ENCODE measurements at regions not wholly inside any gene's neighbourhood (a gene's known extent, or its start where the extent isn't known, plus 50 kb on each side); places are given as distances from the start of the nearest gene placed in this dataset.

DNA sequence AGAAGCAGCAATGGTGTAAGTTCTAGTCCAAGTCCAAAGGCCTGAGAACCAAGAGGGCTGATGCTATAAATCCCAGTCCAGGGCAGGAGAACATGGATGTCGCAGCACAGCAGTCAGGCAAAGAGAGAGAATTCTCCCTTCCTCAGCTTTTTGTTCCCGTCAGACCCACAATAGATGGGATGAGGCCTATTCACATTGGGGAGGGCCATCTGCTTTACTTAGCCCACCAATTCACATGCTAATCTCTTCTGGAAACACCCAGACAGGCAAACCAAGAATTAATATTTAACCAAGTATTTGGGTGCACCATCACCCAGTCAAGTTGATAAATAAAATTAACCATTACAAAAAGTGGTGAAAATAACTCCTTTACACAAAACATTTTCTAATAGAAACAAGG lies 511.7 kb upstream of the UBE2E2 start:
- TF ChIP-seq, protein P1, sequence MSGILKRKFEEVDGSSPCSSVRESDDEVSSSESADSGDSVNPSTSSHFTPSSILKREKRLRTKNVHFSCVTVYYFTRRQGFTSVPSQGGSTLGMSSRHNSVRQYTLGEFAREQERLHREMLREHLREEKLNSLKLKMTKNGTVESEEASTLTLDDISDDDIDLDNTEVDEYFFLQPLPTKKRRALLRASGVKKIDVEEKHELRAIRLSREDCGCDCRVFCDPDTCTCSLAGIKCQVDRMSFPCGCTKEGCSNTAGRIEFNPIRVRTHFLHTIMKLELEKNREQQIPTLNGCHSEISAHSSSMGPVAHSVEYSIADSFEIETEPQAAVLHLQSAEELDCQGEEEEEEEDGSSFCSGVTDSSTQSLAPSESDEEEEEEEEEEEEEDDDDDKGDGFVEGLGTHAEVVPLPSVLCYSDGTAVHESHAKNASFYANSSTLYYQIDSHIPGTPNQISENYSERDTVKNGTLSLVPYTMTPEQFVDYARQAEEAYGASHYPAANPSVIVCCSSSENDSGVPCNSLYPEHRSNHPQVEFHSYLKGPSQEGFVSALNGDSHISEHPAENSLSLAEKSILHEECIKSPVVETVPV (CRISPR knock-in tag; IDR thresholded peaks at IDR 0.05), result no peak
- TF ChIP-seq PPARA (CRISPR knock-in tag; IDR thresholded peaks at IDR 0.05; ENCODE audit: borderline replicate concordance) (no peak), ZC3H10 (CRISPR knock-in tag; IDR thresholded peaks at IDR 0.05) (no peak), ESRRG (CRISPR knock-in tag; IDR thresholded peaks at IDR 0.05) (no peak), RARB (CRISPR knock-in tag; IDR thresholded peaks at IDR 0.05) (no peak), TCF4 (CRISPR knock-in tag; IDR thresholded peaks at IDR 0.05; ENCODE audit: borderline replicate concordance) (no peak), BACH2 (CRISPR knock-in tag; IDR thresholded peaks at IDR 0.05; ENCODE audit: borderline replicate concordance) (no peak), ZNF70 (CRISPR knock-in tag; IDR thresholded peaks at IDR 0.05) (no peak), ZNF8 (CRISPR knock-in tag; IDR thresholded peaks at IDR 0.05) (no peak), GLIS3 (CRISPR knock-in tag; IDR thresholded peaks at IDR 0.05) (no peak), SNAI2 (CRISPR knock-in tag; IDR thresholded peaks at IDR 0.05) (no peak), TSHZ2 (CRISPR knock-in tag; IDR thresholded peaks at IDR 0.05) (no peak), ISL1 (CRISPR knock-in tag; IDR thresholded peaks at IDR 0.05) (no peak), CSDC2 (CRISPR knock-in tag; IDR thresholded peaks at IDR 0.05) (no peak)
- no peak for ATAC-seq

DNA sequence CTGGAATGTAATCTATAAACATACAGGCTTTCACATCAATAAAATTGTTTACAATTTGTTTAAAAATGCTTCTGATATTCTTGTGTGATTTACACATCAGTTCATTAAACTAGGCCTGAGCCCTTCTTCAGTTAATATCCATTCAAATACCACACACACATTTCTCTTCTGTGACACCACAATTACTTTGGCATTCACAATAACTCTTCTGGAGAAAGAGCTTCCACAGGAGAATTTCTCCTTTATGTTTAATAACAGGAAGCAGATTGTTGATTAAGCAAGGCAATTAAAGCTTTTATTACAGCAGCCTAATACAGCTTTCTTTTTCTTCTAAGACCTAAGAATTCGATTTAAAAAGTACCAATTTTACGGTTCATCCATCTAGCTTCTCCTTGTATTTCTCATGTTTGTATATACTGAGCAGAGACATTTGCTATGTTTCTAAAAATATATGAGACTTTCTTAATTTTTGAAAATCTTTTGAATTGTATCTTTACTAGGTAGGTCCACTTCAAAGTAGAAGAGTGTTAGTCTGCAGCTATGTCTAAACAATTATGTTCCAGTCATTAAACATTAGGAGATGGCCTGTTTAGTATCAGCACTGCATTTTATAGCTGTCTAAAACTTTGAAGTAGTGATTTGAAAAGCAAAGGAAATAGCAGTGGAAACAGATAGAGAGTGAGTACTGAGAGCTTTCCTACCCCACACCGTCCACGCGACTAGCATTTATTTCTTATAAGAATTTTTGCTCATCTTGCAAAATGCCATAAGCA lies 511.1 kb upstream of the UBE2E2 start:
- TF ChIP-seq TCF4 (CRISPR knock-in tag; IDR thresholded peaks at IDR 0.05; ENCODE audit: borderline replicate concordance), result no peak
- TF ChIP-seq ZNF70 (CRISPR knock-in tag; IDR thresholded peaks at IDR 0.05), result no peak
- no peak for TF ChIP-seq RARB (CRISPR knock-in tag; IDR thresholded peaks at IDR 0.05)
- no peak for TF ChIP-seq ZC3H10 (CRISPR knock-in tag; IDR thresholded peaks at IDR 0.05)
- no peak for TF ChIP-seq TOX (CRISPR knock-in tag; IDR thresholded peaks at IDR 0.05; ENCODE audit: borderline replicate concordance)
- TF ChIP-seq PPARA (CRISPR knock-in tag; IDR thresholded peaks at IDR 0.05; ENCODE audit: borderline replicate concordance), result no peak
- no peak for TF ChIP-seq GLIS3 (CRISPR knock-in tag; IDR thresholded peaks at IDR 0.05)
- TF ChIP-seq ZNF565 (CRISPR knock-in tag; conservative IDR thresholded peaks at IDR 0.05; ENCODE audit: low read depth), result no peak
- TF ChIP-seq CSDC2 (CRISPR knock-in tag; IDR thresholded peaks at IDR 0.05), result no peak
- TF ChIP-seq, protein P2, sequence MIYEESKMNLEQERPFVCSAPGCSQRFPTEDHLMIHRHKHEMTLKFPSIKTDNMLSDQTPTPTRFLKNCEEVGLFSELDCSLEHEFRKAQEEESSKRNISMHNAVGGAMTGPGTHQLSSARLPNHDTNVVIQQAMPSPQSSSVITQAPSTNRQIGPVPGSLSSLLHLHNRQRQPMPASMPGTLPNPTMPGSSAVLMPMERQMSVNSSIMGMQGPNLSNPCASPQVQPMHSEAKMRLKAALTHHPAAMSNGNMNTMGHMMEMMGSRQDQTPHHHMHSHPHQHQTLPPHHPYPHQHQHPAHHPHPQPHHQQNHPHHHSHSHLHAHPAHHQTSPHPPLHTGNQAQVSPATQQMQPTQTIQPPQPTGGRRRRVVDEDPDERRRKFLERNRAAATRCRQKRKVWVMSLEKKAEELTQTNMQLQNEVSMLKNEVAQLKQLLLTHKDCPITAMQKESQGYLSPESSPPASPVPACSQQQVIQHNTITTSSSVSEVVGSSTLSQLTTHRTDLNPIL (CRISPR knock-in tag; IDR thresholded peaks at IDR 0.05; ENCODE audit: low read depth), result no peak
- TF ChIP-seq ZNF8 (CRISPR knock-in tag; IDR thresholded peaks at IDR 0.05), result no peak
- no peak for TF ChIP-seq ESRRG (CRISPR knock-in tag; IDR thresholded peaks at IDR 0.05)
- TF ChIP-seq OSR1 (CRISPR knock-in tag; IDR thresholded peaks at IDR 0.05), result no peak
- no peak for TF ChIP-seq ISL1 (CRISPR knock-in tag; IDR thresholded peaks at IDR 0.05)
- no peak for TF ChIP-seq ZFP3 (CRISPR knock-in tag; IDR thresholded peaks at IDR 0.05)
- no peak for TF ChIP-seq BACH2 (CRISPR knock-in tag; IDR thresholded peaks at IDR 0.05; ENCODE audit: borderline replicate concordance)
- no peak for ATAC-seq

- TF ChIP-seq ZNF8 (CRISPR knock-in tag; IDR thresholded peaks at IDR 0.05) (no peak), ZFP30 (CRISPR knock-in tag; IDR thresholded peaks at IDR 0.05) (no peak), OSR1 (CRISPR knock-in tag; IDR thresholded peaks at IDR 0.05) (no peak), ARNTL (CRISPR knock-in tag; IDR thresholded peaks at IDR 0.05; ENCODE audit: borderline replicate concordance, low read depth) (no peak), ISL1 (CRISPR knock-in tag; IDR thresholded peaks at IDR 0.05) (no peak), ZC3H10 (CRISPR knock-in tag; IDR thresholded peaks at IDR 0.05) (no peak), SNAI2 (CRISPR knock-in tag; IDR thresholded peaks at IDR 0.05) (no peak), ZFP3 (CRISPR knock-in tag; IDR thresholded peaks at IDR 0.05) (no peak), PPARA (CRISPR knock-in tag; IDR thresholded peaks at IDR 0.05; ENCODE audit: borderline replicate concordance) (no peak), TOX (CRISPR knock-in tag; IDR thresholded peaks at IDR 0.05; ENCODE audit: borderline replicate concordance) (no peak), RARB (CRISPR knock-in tag; IDR thresholded peaks at IDR 0.05) (no peak), ZNF70 (CRISPR knock-in tag; IDR thresholded peaks at IDR 0.05) (no peak)
- TF ChIP-seq, protein P3, sequence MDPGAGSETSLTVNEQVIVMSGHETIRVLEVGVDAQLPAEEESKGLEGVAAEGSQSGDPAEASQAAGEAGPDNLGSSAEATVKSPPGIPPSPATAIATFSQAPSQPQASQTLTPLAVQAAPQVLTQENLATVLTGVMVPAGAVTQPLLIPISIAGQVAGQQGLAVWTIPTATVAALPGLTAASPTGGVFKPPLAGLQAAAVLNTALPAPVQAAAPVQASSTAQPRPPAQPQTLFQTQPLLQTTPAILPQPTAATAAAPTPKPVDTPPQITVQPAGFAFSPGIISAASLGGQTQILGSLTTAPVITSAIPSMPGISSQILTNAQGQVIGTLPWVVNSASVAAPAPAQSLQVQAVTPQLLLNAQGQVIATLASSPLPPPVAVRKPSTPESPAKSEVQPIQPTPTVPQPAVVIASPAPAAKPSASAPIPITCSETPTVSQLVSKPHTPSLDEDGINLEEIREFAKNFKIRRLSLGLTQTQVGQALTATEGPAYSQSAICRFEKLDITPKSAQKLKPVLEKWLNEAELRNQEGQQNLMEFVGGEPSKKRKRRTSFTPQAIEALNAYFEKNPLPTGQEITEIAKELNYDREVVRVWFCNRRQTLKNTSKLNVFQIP (CRISPR knock-in tag; IDR thresholded peaks at IDR 0.05; ENCODE audit: borderline replicate concordance, low read depth), result no peak
- TF ChIP-seq, protein P2 (CRISPR knock-in tag; IDR thresholded peaks at IDR 0.05; ENCODE audit: low read depth), result no peak
- TF ChIP-seq, protein P4, sequence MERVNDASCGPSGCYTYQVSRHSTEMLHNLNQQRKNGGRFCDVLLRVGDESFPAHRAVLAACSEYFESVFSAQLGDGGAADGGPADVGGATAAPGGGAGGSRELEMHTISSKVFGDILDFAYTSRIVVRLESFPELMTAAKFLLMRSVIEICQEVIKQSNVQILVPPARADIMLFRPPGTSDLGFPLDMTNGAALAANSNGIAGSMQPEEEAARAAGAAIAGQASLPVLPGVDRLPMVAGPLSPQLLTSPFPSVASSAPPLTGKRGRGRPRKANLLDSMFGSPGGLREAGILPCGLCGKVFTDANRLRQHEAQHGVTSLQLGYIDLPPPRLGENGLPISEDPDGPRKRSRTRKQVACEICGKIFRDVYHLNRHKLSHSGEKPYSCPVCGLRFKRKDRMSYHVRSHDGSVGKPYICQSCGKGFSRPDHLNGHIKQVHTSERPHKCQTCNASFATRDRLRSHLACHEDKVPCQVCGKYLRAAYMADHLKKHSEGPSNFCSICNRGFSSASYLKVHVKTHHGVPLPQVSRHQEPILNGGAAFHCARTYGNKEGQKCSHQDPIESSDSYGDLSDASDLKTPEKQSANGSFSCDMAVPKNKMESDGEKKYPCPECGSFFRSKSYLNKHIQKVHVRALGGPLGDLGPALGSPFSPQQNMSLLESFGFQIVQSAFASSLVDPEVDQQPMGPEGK (CRISPR knock-in tag; IDR thresholded peaks at IDR 0.05; ENCODE audit: borderline replicate concordance), result no peak
- TF ChIP-seq, protein P1 (CRISPR knock-in tag; IDR thresholded peaks at IDR 0.05), result no peak
- ATAC-seq, result no peak
Observed at GRCh38 chr3:22700876-22701275, 502.3 kb upstream of the UBE2E2 start.

Data from SK-N-SH treated with all-trans-retinoic acid at 6 μM for 48 hours (cell line).